ENCODE measurements at regions not wholly inside any gene's neighbourhood (a gene's known extent, or its start where the extent isn't known, plus 50 kb on each side); places are given as distances from the start of the nearest gene placed in this dataset.

GRCh38 chr12:77745624-77746023 lies 85.1 kb upstream of the NAV3 start:
- TF ChIP-seq CTCF (IDR thresholded peaks at IDR 0.05; ENCODE audit: insufficient read depth, low read depth, low read length) (no peak), EZH2 (IDR thresholded peaks at IDR 0.05; ENCODE audit: insufficient read depth, low read length) (no peak)

All from astrocyte (in vitro differentiated cells and primary cell).